HG03354 (cell line): ENCODE measurements at regions not wholly inside any gene's neighbourhood (a gene's known extent, or its start where the extent isn't known, plus 50 kb on each side); places are given as distances from the start of the nearest gene placed in this dataset.
A peak's percentile ranks its signal among the peaks of the same experiment; 100 is the strongest.

Experiments used
- ATAC-seq: cut with Tn5 transposase; IDR thresholded peaks from one replicate; pipeline ENCODE4 v1.9.1; 2021; ENCODE audit warnings: mild to moderate bottlenecking; ENCODE audit not compliant: unreplicated experiment, poor library complexity, severe bottlenecking

GRCh38 chr3:148162132-148162531 is 535.6 kb upstream of the AGTR1 start:
- no peak for ATAC-seq

GRCh38 chr3:148168347-148168746 is 529.4 kb upstream of the AGTR1 start:
- ATAC-seq, result no peak

GRCh38 chr3:148173851-148174250 is 523.9 kb upstream of the AGTR1 start:
- no peak for ATAC-seq

GRCh38 chr3:148175214-148175613 is 522.5 kb upstream of the AGTR1 start:
- no peak for ATAC-seq

- ATAC-seq, result no peak
Measured at GRCh38 chr3:148178503-148178902, 519.2 kb upstream of the AGTR1 start.

GRCh38 chr3:148184798-148185197 is 512.9 kb upstream of the AGTR1 start:
- no peak for ATAC-seq

GRCh38 chr3:148186881-148187280 is 510.8 kb upstream of the AGTR1 start:
- ATAC-seq, result no peak

- no peak for ATAC-seq
Measured at GRCh38 chr3:148187296-148187695, 510.4 kb upstream of the AGTR1 start.

GRCh38 chr3:148190441-148190990 is 507.2 kb upstream of the AGTR1 start:
- ATAC-seq, result no peak

- no peak for ATAC-seq
Measured at GRCh38 chr3:148191966-148192365, 505.7 kb upstream of the AGTR1 start.

GRCh38 chr3:148197061-148197460 is 500.6 kb upstream of the AGTR1 start:
- ATAC-seq, result no peak

- ATAC-seq, result no peak
Measured at GRCh38 chr3:148202386-148202785, 495.3 kb upstream of the AGTR1 start.

- ATAC-seq, result no peak
Measured at GRCh38 chr3:148203297-148204010, 494.2 kb upstream of the AGTR1 start.

GRCh38 chr3:148204131-148204530 is 493.6 kb upstream of the AGTR1 start:
- ATAC-seq, result no peak

GRCh38 chr3:148205977-148206376 is 491.7 kb upstream of the AGTR1 start:
- no peak for ATAC-seq

- no peak for ATAC-seq
Measured at GRCh38 chr3:148206446-148206845, 491.3 kb upstream of the AGTR1 start.

GRCh38 chr3:148208975-148209374 is 488.7 kb upstream of the AGTR1 start:
- no peak for ATAC-seq

GRCh38 chr3:148211725-148212124 is 486.0 kb upstream of the AGTR1 start:
- ATAC-seq, result peak; percentile 80

- no peak for ATAC-seq
Measured at GRCh38 chr3:148214705-148215104, 483.0 kb upstream of the AGTR1 start.

GRCh38 chr3:148217317-148217716 is 480.4 kb upstream of the AGTR1 start:
- no peak for ATAC-seq

- ATAC-seq, result no peak
Measured at GRCh38 chr3:148218222-148218621, 479.5 kb upstream of the AGTR1 start.

GRCh38 chr3:148219999-148220398 is 477.7 kb upstream of the AGTR1 start:
- ATAC-seq, result no peak
